Neural crest cell (in vitro differentiated cells): ENCODE measurements at regions not wholly inside any gene's neighbourhood (a gene's known extent, or its start where the extent isn't known, plus 50 kb on each side); places are given as distances from the start of the nearest gene placed in this dataset.

Source experiments
- DNase-seq: peaks from one replicate; pipeline ENCODE4 v3.0.0; 2021; ENCODE audit warnings: low read depth, mixed read lengths, low spot score
- H3K27ac Mint-ChIP-seq: one replicate; pipeline ENCODE4 v1.8.0; 2021; ENCODE audit warnings: mild to moderate bottlenecking, mixed read lengths; ENCODE audit not compliant: unreplicated experiment
- H3K27me3 Mint-ChIP-seq: 2 replicates; pipeline ENCODE4 v1.8.0; 2021; ENCODE audit warnings: low read depth, mild to moderate bottlenecking, mixed read lengths
- H3K36me3 Mint-ChIP-seq: 2 replicates; pipeline ENCODE4 v1.8.0; 2021; ENCODE audit warnings: low read depth, mild to moderate bottlenecking, mixed read lengths
- H3K4me1 Mint-ChIP-seq: 2 replicates; pipeline ENCODE4 v1.8.0; 2021; ENCODE audit warnings: mixed read lengths
- H3K4me3 Mint-ChIP-seq: one replicate; pipeline ENCODE4 v1.8.0; 2021; ENCODE audit warnings: mild to moderate bottlenecking, mixed read lengths
- H3K9me3 Mint-ChIP-seq: 2 replicates; pipeline ENCODE4 v1.8.0; 2021; ENCODE audit warnings: mixed read lengths
- TF ChIP-seq, protein P1 (sequence below): fragments of 200-600 bp; sonication (generic); conservative IDR thresholded peaks from 2 replicates; pipeline ENCODE4 v1.5.0; 2021; ENCODE audit warnings: antibody characterized with exemption, mild to moderate bottlenecking

DNA sequence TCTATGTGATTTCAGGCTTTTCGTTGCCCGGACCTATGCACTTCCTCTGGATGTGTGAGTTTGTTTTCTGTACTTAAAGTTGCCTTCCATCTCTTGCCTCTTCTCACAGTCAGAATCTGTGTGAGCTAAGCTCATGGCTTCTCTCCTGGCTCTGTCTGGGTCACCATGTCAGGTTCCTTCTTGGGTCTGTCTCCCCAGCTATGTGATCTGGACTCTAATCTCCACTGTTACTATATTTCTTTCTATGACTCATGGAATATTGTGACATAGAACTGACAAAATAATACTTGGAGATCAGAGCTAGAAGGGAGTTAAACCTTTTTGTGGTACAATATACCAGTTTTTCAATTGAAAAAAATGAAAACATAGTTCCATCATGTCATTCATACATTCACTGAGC is 172.7 kb upstream of the FGGY start:
- Mint-ChIP-seq H3K27me3 (no peaks in the 10 kb centered on the region), H3K27ac (no peak overlapping the region), H3K4me3 (no peak overlapping the region), H3K36me3 (no peaks in the 10 kb centered on the region), H3K4me1 (peaks cover 10% of the 10 kb centered on the region), H3K9me3 (peaks cover 6% of the 10 kb centered on the region)
- DNase-seq, result no peak
- TF ChIP-seq, protein P1, sequence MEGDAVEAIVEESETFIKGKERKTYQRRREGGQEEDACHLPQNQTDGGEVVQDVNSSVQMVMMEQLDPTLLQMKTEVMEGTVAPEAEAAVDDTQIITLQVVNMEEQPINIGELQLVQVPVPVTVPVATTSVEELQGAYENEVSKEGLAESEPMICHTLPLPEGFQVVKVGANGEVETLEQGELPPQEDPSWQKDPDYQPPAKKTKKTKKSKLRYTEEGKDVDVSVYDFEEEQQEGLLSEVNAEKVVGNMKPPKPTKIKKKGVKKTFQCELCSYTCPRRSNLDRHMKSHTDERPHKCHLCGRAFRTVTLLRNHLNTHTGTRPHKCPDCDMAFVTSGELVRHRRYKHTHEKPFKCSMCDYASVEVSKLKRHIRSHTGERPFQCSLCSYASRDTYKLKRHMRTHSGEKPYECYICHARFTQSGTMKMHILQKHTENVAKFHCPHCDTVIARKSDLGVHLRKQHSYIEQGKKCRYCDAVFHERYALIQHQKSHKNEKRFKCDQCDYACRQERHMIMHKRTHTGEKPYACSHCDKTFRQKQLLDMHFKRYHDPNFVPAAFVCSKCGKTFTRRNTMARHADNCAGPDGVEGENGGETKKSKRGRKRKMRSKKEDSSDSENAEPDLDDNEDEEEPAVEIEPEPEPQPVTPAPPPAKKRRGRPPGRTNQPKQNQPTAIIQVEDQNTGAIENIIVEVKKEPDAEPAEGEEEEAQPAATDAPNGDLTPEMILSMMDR, result no peak

DNA sequence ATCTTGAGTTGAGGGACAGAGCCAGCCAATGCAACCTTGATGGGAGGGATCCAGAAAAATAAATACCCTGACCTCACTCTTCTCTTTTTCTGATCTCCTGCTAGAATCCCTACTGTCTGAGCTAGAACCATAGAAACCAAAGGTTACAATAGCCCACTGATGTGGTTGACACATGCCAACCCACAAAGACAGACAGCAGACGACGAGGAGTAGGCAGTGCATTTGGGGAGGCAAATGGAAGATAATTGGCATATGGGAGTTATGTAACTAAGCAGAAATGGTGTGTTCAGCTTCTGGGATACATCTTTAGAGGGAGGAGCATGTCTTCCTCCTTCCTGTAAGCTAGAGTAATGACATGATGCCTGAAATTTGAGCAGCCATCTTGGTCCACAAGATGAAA is 171.7 kb upstream of the FGGY start:
- H3K27ac Mint-ChIP-seq, result no peak overlapping the region
- peaks cover 12% of the 10 kb centered on the region for H3K4me1 Mint-ChIP-seq
- H3K4me3 Mint-ChIP-seq, result no peak overlapping the region
- no peak for DNase-seq
- TF ChIP-seq, protein P1, result no peak
- no peaks in the 10 kb centered on the region for H3K36me3 Mint-ChIP-seq
- peaks cover 9% of the 10 kb centered on the region for H3K9me3 Mint-ChIP-seq
- H3K27me3 Mint-ChIP-seq, result no peaks in the 10 kb centered on the region

DNA sequence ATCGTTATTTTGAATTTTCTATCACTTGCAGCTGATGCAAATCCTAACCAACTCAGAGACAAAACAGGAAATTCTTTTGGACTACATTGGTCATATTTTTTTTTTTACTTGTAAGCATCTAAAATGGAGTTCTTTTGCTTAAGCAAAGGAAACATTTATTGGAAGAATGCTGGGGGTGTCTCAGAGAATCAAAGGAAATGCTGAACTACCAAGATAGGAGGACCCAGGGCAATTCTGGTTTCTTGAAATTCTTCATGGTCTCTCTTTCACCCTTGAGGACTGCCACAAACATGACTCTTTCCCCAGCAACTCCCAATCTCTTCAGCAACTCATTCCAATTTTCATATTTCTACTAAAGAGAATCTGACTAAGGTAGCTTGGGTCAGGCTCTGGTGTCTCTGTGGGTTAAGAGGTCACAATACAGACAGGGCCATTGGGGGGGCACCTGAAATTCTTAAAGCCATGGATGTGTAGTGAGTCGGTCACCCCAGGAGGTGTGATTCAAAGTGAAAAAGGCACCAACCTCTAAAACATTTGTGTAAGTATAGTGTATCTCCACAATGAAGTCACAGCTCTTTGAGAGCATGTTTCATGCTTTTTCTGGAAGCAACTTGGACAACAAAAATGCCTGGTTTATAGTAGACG is 171.1 kb upstream of the FGGY start:
- Mint-ChIP-seq H3K4me1 (peaks cover 12% of the 10 kb centered on the region), H3K27ac (no peak overlapping the region), H3K4me3 (no peak overlapping the region), H3K9me3 (peaks cover 9% of the 10 kb centered on the region), H3K27me3 (no peaks in the 10 kb centered on the region), H3K36me3 (no peaks in the 10 kb centered on the region)
- DNase-seq, result no peak
- TF ChIP-seq, protein P1, result no peak

DNA sequence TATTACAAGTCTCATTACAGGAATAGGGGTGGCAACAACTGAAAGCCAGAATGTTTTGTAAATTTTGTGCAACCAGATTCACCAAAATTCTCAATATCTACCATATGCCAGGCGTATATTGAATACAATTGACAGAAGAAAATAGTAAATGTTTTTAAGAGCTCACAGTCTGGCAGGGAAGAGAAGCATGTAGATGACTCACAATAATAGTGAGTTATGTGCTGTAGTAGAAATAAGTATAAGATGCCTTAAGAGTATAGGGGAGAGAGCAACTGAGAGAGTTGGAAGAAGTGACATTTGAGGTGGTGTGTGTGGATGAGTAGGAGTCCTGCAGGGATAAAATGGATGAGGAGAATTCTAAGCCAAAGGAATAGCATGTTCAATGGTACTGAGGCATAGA is 170.5 kb upstream of the FGGY start:
- H3K27ac Mint-ChIP-seq, result no peak overlapping the region
- H3K4me1 Mint-ChIP-seq, result peaks cover 12% of the 10 kb centered on the region
- TF ChIP-seq, protein P1, result no peak
- DNase-seq, result no peak
- peaks cover 9% of the 10 kb centered on the region for H3K9me3 Mint-ChIP-seq
- no peaks in the 10 kb centered on the region for H3K27me3 Mint-ChIP-seq
- no peaks in the 10 kb centered on the region for H3K36me3 Mint-ChIP-seq
- H3K4me3 Mint-ChIP-seq, result no peak overlapping the region

DNA sequence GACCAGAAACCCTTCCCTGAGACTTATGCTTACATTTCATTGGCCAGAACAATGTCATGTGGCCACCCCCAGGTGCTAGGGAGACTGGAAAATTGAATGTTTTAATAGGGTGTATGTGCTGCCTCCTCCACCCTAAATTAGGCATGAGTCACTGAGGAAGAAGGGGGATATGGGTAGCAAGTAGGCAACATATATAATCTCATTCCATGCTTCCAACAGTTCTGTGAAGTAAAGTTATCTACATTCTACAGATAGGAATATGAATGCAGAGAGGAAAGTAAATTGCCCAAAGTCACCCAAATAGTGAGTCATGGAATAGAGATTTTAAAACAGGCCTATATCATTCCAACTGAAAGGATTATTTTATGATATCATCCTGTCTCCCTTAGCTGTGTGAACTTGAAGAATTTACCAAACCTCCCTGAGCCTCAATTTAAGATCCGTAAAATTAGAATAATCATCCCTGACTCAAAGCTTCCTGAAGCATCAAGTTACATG is 168.6 kb upstream of the FGGY start:
- H3K4me1 Mint-ChIP-seq, result peaks cover 24% of the 10 kb centered on the region
- H3K27ac Mint-ChIP-seq, result no peak overlapping the region
- H3K9me3 Mint-ChIP-seq, result peaks cover 9% of the 10 kb centered on the region
- no peaks in the 10 kb centered on the region for H3K27me3 Mint-ChIP-seq
- H3K4me3 Mint-ChIP-seq, result no peak overlapping the region
- TF ChIP-seq, protein P1, result no peak
- no peaks in the 10 kb centered on the region for H3K36me3 Mint-ChIP-seq
- no peak for DNase-seq
